HCT116 (cell line): ENCODE measurements at regions not wholly inside any gene's neighbourhood (a gene's known extent, or its start where the extent isn't known, plus 50 kb on each side); places are given as distances from the start of the nearest gene placed in this dataset.

Experiments used
- ATAC-seq: fragments of 200-7000 bp; cut with Tn5 transposase; 2 replicates; pipeline ENCODE4 v1.9.1; 2020; ENCODE audit warnings: mild to moderate bottlenecking, moderate library complexity
- BruUV-seq: library from RNA; stranded (reverse); fragments of 400-500 nt; replicated peaks from 2 replicates; lab custom pipeline; 2021; lab: Mats Ljungman, UMichigan
- CTCF ChIA-PET: fragments of 300-600 bp; sonication (Branson Sonifier 250); formaldehyde crosslinking; loops from one replicate; lab custom pipeline; 2021; ENCODE audit warnings: antibody characterized with exemption; lab: Charles Lee
- POLR2A ChIA-PET: fragments of 300-600, 350-600 bp; sonication (Branson Sonifier 250); formaldehyde crosslinking; loops from one replicate; lab custom pipeline; 2021; ENCODE audit warnings: antibody characterized with exemption; lab: Charles Lee
- RAD21 ChIA-PET, 2 experiments: fragments of 300-600 bp; sonication (Branson Sonifier 250); formaldehyde crosslinking; loops; one replicate each; lab custom pipeline; 2023; ENCODE audit warnings: low total read pairs in 2 of 2; ENCODE audit not compliant: uncharacterized antibody in 2 of 2, unreplicated experiment in 2 of 2, low non-redundant PET in 1 of 2; lab: Charles Lee
- DNase-seq: peaks from one replicate; pipeline ENCODE4 v3.0.0-alpha.2; 2010; ENCODE audit warnings: low read depth, low spot score
- H2AFZ ChIP-seq: fragments of 200-600 bp; shearing (Covaris generic), sonication (generic); 2 replicates; pipeline ENCODE4 v1.6.1; 2017; ENCODE audit warnings: low read depth, mixed run types, mixed read lengths, antibody characterized with exemption, low read length; ENCODE audit not compliant: poor library complexity, severe bottlenecking
- H3K27ac ChIP-seq: 2 replicates; pipeline ENCODE4 v1.5.1; 2012; ENCODE audit warnings: low read depth, low read length
- H3K27me3 ChIP-seq: fragments of 200-600 bp; sonication (generic); 2 replicates; pipeline ENCODE4 v1.6.1; 2016; ENCODE audit warnings: mixed run types, low read length, mixed read lengths; ENCODE audit not compliant: insufficient read depth
- H3K36me3 ChIP-seq, 2 experiments: fragments of 200-500 bp in 1 of 2; fragments of 200-600 bp in 1 of 2; sonication (Bioruptor generic) in 1 of 2; sonication (generic) in 1 of 2; 2 replicates each; pipeline versions ENCODE4 v1.5.1 to v1.6.1; 2014 to 2016; ENCODE audit warnings: low read length in 2 of 2, inconsistent platforms in 1 of 2, mixed read lengths in 1 of 2, mixed run types in 1 of 2; ENCODE audit not compliant: insufficient read depth in 2 of 2, control insufficient read depth in 1 of 2
- H3K4me1 ChIP-seq, 2 experiments: fragments of 200-600 bp in 1 of 2; sonication (generic) in 1 of 2; 2 replicates each; pipeline versions ENCODE4 v1.5.1 to v1.6.1; 2012 to 2017; ENCODE audit warnings: low read length in 2 of 2, inconsistent platforms in 1 of 2, mild to moderate bottlenecking in 1 of 2, mixed read lengths in 1 of 2, mixed run types in 1 of 2, moderate library complexity in 1 of 2; ENCODE audit not compliant: insufficient read depth in 2 of 2, control insufficient read depth in 1 of 2
- H3K4me2 ChIP-seq: fragments of 200-600 bp; sonication (generic); 2 replicates; pipeline ENCODE4 v1.6.1; 2017; ENCODE audit warnings: mixed run types, low read length, mixed read lengths
- H3K4me3 ChIP-seq, 2 experiments: fragments of 200-600 bp in 1 of 2; sonication (generic) in 1 of 2; replicated peaks in 1 of 2; 2 replicates each; pipeline ENCODE4 v1.5.1; 2011 to 2016; ENCODE audit warnings: low read length in 2 of 2, control low read depth in 1 of 2, low read depth in 1 of 2, mild to moderate bottlenecking in 1 of 2, mixed read lengths in 1 of 2, mixed run types in 1 of 2
- H3K79me2 ChIP-seq: fragments of 200-600 bp; sonication (generic); 2 replicates; pipeline ENCODE4 v1.6.1; 2017; ENCODE audit warnings: mild to moderate bottlenecking, mixed run types, low read length, moderate library complexity, mixed read lengths; ENCODE audit not compliant: insufficient read depth
- H3K9ac ChIP-seq: fragments of 200-600 bp; sonication (generic); 2 replicates; pipeline ENCODE4 v1.6.1; 2016; ENCODE audit warnings: low read length, mixed read lengths
- H3K9me2 ChIP-seq: fragments of 200-600 bp; sonication (generic), shearing (Covaris generic); 2 replicates; pipeline ENCODE4 v1.6.1; 2017; ENCODE audit warnings: mixed run types, mild to moderate bottlenecking, moderate library complexity; ENCODE audit not compliant: insufficient read depth
- H3K9me3 ChIP-seq, 2 experiments: fragments of 200-500 bp in 1 of 2; fragments of 200-600 bp in 1 of 2; sonication (Bioruptor generic) in 1 of 2; sonication (generic) in 1 of 2; 2 replicates each; pipeline ENCODE4 v1.6.1; 2014 to 2017; ENCODE audit warnings: low read length in 2 of 2, mixed read lengths in 2 of 2, inconsistent platforms in 1 of 2, low read depth in 1 of 2, mild to moderate bottlenecking in 1 of 2, mixed run types in 1 of 2, moderate library complexity in 1 of 2; ENCODE audit not compliant: control insufficient read depth in 1 of 2, insufficient read depth in 1 of 2
- H4K20me1 ChIP-seq: fragments of 200-600 bp; sonication (generic), shearing (Covaris generic); 2 replicates; pipeline ENCODE4 v1.6.1; 2017; ENCODE audit warnings: mixed run types, mild to moderate bottlenecking, moderate library complexity; ENCODE audit not compliant: insufficient read depth
- CEBPB ChIP-seq: IDR thresholded peaks from 2 replicates; pipeline ENCODE4 v1.6.1; 2012; ENCODE audit warnings: low read depth
- ELF1 ChIP-seq: IDR thresholded peaks from 2 replicates; pipeline ENCODE4 v1.6.1; 2012; ENCODE audit warnings: low read depth, borderline replicate concordance
- EZH2 ChIP-seq: fragments of 200-600 bp; sonication (generic); IDR thresholded peaks from 2 replicates; pipeline ENCODE4 v1.6.1; 2017; ENCODE audit warnings: antibody characterized with exemption, mixed run types
- EZH2phosphoT487 ChIP-seq: fragments of 200-600 bp; IDR thresholded peaks from 2 replicates; pipeline ENCODE4 v1.6.1; 2018; ENCODE audit warnings: antibody characterized with exemption, borderline replicate concordance
- MAX ChIP-seq: IDR thresholded peaks from 2 replicates; pipeline ENCODE4 v1.6.1; 2012
- SP1 ChIP-seq: IDR thresholded peaks from 2 replicates; pipeline ENCODE4 v1.6.1; 2012; ENCODE audit warnings: low read depth
- SRF ChIP-seq: IDR thresholded peaks from 2 replicates; pipeline ENCODE4 v1.6.1; 2012; ENCODE audit warnings: low read depth
- TCF7L2 ChIP-seq: IDR thresholded peaks from 2 replicates; pipeline ENCODE4 v1.7.0; 2011; ENCODE audit warnings: borderline replicate concordance, inconsistent platforms; ENCODE audit not compliant: insufficient read depth, insufficient read length; ENCODE audit errors: extremely low read depth
- YY1 ChIP-seq: IDR thresholded peaks from 2 replicates; pipeline ENCODE4 v1.6.1; 2011; ENCODE audit warnings: low read length, low read depth, moderate library complexity, mild to moderate bottlenecking; ENCODE audit not compliant: insufficient replicate concordance; ENCODE audit errors: extremely low read depth
- ZBTB33 ChIP-seq: IDR thresholded peaks from 2 replicates; pipeline ENCODE4 v1.6.1; 2011; ENCODE audit warnings: mild to moderate bottlenecking, low read length, moderate library complexity; ENCODE audit not compliant: insufficient replicate concordance; ENCODE audit errors: extremely low read depth
- ZFX ChIP-seq: fragments of 450-650 bp; IDR thresholded peaks from 2 replicates; pipeline ENCODE4 v1.6.1; 2017
- intact Hi-C: fragments of 100-400 bp; cut with micrococcal nuclease; formaldehyde crosslinking; loops from 2 replicates; pipeline ENCODE4 v1.10.0; 2022

- Histone ChIP-seq H3K9me2 (no peaks in the 10 kb centered on the region), H3K4me1 (no peaks in the 10 kb centered on the region), H3K27ac (no peak overlapping the region), H3K9me3 (no peaks in the 10 kb centered on the region), H4K20me1 (no peaks in the 10 kb centered on the region), H2AFZ (no peak overlapping the region), H3K4me3 (no peak overlapping the region), H3K4me2 (no peak overlapping the region), H3K27me3 (no peaks in the 10 kb centered on the region), H3K9ac (no peak overlapping the region), H3K79me2 (no peaks in the 10 kb centered on the region), H3K36me3 (no peaks in the 10 kb centered on the region)
- POLR2A ChIA-PET = no interaction called here
- no peak for DNase-seq
- TF ChIP-seq EZH2phosphoT487 = no peak
- no peak for TF ChIP-seq CEBPB
- no peak for TF ChIP-seq ZFX
- TF ChIP-seq EZH2 = no peak
- no peak for TF ChIP-seq MAX
- no peak for TF ChIP-seq SP1
- TF ChIP-seq YY1 = no peak
- no peak for TF ChIP-seq SRF
- TF ChIP-seq ZBTB33 = no peak
- no peak for TF ChIP-seq TCF7L2
- TF ChIP-seq ELF1 = no peak
- CTCF ChIA-PET = no interaction called here
- no peak for ATAC-seq
- no TSS peak for BruUV-seq
- intact Hi-C loops = no loop called here
- RAD21 ChIA-PET = no interaction called here
Measured at GRCh38 chrX:40827331-40827730, 92.0 kb upstream of the MED14 start.
